Amniotic epithelial cell (primary cell): ENCODE measurements at regions not wholly inside any gene's neighbourhood (a gene's known extent, or its start where the extent isn't known, plus 50 kb on each side); places are given as distances from the start of the nearest gene placed in this dataset.

Experiments used
- DNase-seq: peaks from one replicate; pipeline ENCODE4 v3.0.0-alpha.2; 2010; ENCODE audit warnings: low read depth

GRCh38 chr13:78426183-78426582, 177.2 kb downstream of the POU4F1 start:
- DNase-seq: no peak

DNA sequence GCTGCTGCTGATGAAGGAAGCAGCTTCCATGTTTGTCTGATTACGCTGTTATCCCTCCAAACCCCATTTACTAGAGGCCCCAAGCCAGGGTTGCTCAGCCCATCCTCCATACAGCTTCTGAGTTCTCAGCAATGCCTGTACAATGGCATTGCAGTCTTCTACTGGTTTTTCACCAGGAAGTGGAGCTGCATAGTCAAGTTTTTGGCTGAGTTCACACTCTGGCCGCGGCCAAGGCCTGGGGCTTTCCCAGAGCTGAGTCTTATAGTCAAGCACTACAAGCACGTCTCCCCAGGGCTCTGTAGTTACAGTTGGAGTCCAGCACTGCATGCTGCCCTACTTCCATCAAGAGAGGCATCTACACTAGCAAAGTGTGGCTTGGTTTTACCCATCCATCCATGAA, 182.5 kb downstream of the POU4F1 start:
- no peak for DNase-seq

DNA sequence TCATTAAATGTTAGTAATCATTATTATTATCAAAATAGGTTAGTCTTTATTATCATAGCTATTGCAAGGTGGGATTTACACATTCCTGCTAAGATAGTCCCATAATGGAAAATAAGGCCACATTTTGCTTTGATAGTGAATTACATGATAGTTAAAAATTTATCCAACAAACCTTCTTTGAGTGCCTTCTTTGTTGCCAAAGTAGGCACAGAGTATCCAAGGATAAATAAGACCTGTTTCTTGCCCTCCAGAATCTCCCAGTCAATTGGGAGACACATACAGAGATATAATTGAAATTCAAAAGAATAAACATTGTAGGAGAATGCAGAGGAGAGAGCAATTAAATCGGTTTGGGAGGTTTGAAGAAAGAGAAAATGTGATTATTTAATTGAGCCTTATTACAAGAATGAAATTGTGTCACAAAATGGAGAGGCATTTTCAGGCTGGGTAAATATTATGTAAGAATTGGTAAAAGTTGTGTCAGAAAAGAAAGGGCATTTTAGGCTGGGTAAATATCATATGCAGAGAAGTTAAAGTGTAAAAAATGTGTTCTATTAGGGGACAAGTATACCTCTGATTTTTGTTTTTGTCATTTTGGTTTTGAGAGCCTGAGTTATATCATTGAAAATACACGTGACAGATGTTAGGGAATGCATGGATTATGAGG, 189.3 kb downstream of the POU4F1 start:
- DNase-seq: no peak

GRCh38 chr13:78410847-78411246, 192.5 kb downstream of the POU4F1 start:
- DNase-seq: no peak

- no peak for DNase-seq
Measured at GRCh38 chr13:78410164-78410563, 193.2 kb downstream of the POU4F1 start.

DNA sequence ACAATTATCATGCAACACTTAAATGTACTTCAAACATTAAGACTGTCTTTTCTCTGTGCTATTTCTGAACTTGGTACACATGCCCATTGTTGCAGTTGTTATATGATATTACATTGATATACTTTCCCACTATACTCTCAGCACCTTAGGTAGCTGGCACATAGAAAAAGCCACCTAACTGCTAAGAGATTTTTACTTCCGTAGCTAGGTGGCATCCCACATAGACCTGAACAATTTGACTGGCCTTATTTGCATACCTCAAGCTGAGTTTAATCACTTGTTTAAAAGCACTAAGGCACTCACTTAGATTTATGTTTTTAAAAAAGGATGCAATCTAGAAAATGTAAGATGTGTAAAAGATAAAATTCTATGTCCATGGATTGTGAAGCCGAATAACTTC, 194.2 kb downstream of the POU4F1 start:
- DNase-seq: no peak

- no peak for DNase-seq
Measured at GRCh38 chr13:78404846-78405360, 198.4 kb downstream of the POU4F1 start.

GRCh38 chr13:78402708-78403400, 200.5 kb downstream of the POU4F1 start:
- no peak for DNase-seq

DNA sequence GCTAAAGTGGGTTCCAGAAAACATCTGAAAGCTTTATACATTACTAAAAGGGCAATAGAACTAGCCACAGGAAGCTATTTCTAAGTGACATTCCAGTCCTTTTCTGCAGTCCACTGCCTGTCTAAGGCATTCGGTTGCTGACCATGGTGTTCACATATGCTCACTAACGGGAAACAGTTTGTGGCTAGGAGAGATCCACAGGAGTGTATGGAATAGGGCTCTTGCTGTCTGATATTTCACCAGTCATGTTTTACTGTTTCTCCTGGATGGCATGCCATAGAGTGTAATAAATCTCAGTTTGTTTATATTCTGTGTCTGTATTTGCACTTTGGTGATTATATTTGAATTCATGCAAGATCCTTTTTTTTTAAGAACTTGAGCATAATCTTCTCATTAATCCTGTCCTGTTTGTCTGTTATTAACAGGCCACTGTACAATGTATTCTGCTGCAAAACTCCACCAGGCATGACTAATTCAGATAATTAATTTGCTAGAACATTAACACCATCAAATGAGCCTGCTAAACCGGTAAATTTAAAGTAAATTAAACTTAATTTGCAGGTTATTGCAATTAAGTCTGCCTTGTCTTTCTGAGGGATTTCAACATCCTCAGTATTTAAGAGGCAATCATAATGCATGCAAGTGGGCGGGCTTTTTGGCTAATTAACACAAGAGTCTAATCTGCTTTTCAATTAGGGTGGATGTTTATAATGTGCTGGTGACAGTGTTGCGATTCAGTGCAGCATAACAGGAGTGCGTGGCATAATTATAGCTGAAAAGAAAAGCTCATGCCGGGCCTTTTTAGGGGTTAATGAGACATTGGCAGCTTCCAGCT, 201.3 kb downstream of the POU4F1 start:
- DNase-seq: no peak

- no peak for DNase-seq
Measured at GRCh38 chr13:78398743-78399410, 204.5 kb downstream of the POU4F1 start.

DNA sequence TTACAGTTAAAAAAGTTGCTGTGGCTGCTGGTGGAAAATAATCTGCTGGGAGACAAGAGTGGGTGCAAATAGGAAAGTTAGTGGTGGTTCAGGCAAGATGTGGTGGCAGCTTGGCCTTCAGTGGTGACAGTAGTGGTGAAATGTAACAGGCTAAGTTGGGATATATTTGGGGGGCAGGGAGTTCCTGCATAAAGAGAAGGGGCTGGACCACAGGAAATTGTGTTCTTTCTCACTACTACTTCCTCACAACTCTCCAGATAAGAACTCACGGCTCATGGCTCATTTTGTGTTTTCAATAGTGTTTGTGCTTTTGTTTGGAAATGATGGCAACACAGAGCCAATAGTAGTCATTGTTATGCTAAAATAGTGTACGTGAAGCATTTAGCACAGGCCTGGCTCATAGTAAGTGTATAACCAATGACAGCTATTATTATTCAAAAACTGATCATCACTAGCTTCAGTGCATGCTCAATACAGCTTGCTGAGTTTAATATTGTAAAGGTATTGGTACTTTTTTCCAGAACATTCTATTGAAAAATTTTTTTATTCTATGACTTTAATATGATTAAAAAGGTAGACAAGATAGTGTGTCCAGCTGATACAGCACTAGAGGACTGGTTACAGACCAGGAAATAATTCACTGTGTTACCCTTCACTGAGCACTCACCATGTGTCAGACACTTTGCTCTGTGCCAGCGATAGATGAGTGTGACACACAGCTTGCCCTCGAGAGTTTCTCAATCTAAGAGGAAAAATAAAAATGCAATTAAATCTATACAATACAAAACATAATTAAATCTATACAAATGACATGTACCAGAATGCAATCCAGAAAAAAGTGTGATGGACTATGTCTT, 209.8 kb downstream of the POU4F1 start:
- DNase-seq: no peak

DNA sequence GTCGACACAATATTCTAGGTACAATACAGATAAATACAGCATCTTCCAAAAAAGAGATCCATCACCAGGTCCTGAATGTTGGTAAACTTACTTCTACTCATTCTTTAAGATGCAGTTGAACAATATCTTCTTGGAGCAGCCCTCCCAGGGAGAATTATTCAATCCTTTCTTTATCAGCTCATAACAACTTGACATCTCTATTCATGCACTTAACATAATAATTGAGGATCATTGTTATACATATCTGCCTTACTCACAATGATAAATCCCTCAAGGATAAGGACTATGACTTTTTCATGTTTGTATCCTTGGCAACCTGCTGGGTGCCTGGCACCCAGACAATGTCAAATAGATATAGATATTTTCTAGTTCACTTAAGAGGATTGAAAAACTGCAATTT, 219.5 kb downstream of the POU4F1 start:
- no peak for DNase-seq

DNA sequence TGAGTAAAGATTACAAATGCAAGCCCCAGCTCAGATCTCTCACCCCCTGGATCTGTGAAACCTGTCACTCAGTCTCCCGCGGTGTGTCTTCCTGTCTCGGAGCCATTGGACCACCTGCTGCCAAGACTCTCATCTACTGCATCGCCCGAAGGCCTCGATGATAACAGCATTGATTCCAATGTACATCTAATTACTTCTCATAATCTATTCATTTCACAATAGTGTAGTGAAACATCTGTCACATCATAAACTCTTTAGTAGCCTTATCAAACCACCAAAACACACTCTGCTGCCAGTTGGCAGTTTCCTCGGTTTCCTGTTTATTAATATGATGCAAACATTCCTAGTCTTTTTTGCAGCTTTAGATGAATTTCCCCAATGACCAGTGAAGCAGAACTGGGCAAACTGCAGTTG, 220.3 kb downstream of the POU4F1 start:
- DNase-seq: no peak

GRCh38 chr13:78382491-78382890, 220.9 kb downstream of the POU4F1 start:
- no peak for DNase-seq

GRCh38 chr13:78376822-78377221, 226.5 kb downstream of the POU4F1 start:
- DNase-seq: no peak

- no peak for DNase-seq
Measured at GRCh38 chr13:78376033-78376432, 227.3 kb downstream of the POU4F1 start.

DNA sequence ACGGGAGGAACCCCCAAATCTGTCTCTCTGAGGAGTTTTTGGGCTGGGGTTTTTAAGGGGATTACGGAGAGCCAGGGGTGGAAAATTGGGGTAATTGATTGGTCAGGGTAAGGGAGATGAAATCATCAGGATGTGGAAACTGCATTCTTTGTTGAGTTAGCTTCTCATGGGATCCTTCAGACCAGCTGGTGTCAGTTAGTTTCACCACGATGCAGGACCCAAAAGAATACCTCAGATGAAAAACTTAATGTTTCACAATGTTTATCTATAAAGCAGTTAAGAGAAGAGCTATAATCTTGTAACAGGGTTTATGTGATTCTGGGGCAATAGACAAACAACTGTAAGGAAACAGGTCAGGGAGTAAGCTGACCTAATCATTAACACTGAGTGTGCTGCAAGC, 230.8 kb downstream of the POU4F1 start:
- no peak for DNase-seq

DNA sequence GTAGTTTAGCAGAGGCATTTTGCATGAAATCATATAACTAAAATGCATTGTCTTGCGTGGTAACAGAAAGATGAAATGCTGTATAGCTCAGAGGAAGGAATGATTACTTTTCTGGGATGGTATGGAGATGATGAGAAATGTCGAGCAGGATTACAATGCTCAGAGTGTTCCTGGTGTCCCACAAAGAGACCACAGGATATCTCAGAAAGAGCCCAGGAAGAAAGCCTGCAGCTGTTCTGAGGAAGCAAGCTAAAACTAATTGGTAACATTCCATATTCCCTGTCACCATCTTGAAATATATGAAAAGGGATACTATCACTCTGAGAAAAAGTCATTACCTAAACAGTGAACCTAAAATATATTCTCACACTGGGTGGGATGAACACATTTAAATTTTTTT, 233.1 kb downstream of the POU4F1 start:
- DNase-seq: no peak

GRCh38 chr13:78364711-78365110, 238.6 kb downstream of the POU4F1 start:
- DNase-seq: no peak

GRCh38 chr13:78341032-78341431, 262.3 kb downstream of the POU4F1 start:
- no peak for DNase-seq

- no peak for DNase-seq
Measured at GRCh38 chr13:78339927-78340326, 263.4 kb downstream of the POU4F1 start.
